ENCODE measurements at regions not wholly inside any gene's neighbourhood (a gene's known extent, or its start where the extent isn't known, plus 50 kb on each side); places are given as distances from the start of the nearest gene placed in this dataset.

DNA sequence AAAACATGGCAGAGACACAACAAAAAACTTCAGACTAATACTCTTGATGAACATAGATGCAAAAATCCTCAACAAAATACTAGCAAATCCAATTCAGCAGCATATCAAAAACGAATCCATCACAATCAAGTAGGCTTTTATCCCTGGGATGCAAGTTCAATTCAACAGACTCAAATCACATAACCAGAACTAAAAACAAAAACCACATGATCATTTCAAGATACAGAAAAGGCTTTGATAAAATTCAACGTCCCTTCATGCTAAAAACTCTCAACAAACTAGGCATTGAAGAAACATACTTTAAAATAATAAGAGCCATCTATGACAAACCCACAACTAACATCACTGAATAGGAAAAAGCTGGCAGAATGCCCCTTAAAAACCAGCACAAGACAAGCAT lies 93.6 kb downstream of the TUSC1 start:
- no peak overlapping the region for H2BK15ac ChIP-seq (ENCODE audit: low read length)
- H3K9ac ChIP-seq (ENCODE audit: low read depth, low read length, poor library complexity), result no peak overlapping the region

GRCh38 chr9:25573281-25573680 lies 105.0 kb downstream of the TUSC1 start:
- Histone ChIP-seq H4K8ac (ENCODE audit: low read depth, low read length) (no peak overlapping the region), H2BK15ac (ENCODE audit: low read length) (no peak overlapping the region), H3K14ac (ENCODE audit: low read length) (no peak overlapping the region), H2AK5ac (ENCODE audit: low read depth, low read length) (no peak overlapping the region), H3K4me3 (ENCODE audit: low read length in 2 of 2) (no peak overlapping the region), H3K4me2 (ENCODE audit: insufficient read depth, low read length, poor library complexity, severe bottlenecking) (no peak overlapping the region), H3K18ac (ENCODE audit: low read length) (no peak overlapping the region), H2BK120ac (ENCODE audit: low read depth, low read length) (no peak overlapping the region), H3K23ac (ENCODE audit: low read depth, low read length, poor library complexity) (no peak overlapping the region), H3K4ac (ENCODE audit: low read length) (no peak overlapping the region), H3K9ac (ENCODE audit: low read depth, low read length, poor library complexity) (no peak overlapping the region), H3K27ac (replicated peaks; ENCODE audit: low read length) (no peak overlapping the region), H3K4me1 (ENCODE audit: control insufficient read depth in 2 of 2, insufficient read depth in 1 of 2, low read depth in 1 of 2, low read length in 2 of 2) (peaks cover 0 to 2% of the 10 kb centered on the region in 2 donors), H2AFZ (ENCODE audit: low read length) (no peak overlapping the region), H4K91ac (ENCODE audit: low read depth, low read length, poor library complexity) (no peak overlapping the region), H2BK12ac (ENCODE audit: low read length) (no peak overlapping the region), H3K27me3 (ENCODE audit: control insufficient read depth in 3 of 3, insufficient read depth in 3 of 3, low read depth in 1 of 3, low read length in 3 of 3) (no peaks in the 10 kb centered on the region), H3K36me3 (replicated peaks in 1 of 2; ENCODE audit: control insufficient read depth in 2 of 2, insufficient read depth in 2 of 2, low read length in 2 of 2) (peaks cover 0 to 2% of the 10 kb centered on the region in 2 donors), H3K79me1 (ENCODE audit: low read depth, low read length) (no peaks in the 10 kb centered on the region), H2BK5ac (ENCODE audit: low read length) (no peak overlapping the region), H3K9me3 (replicated peaks in 1 of 2; ENCODE audit: control insufficient read depth in 2 of 2, insufficient read depth in 1 of 2, low read depth in 1 of 2, low read length in 2 of 2) (no peaks in the 10 kb centered on the region)
- WGBS, 2 donors (ENCODE audit: extremely low coverage in 2 of 2, insufficient read length in 2 of 2, insufficient replicate concordance in 1 of 2), result 100% methylated on average over 1 of the region's 5 CpGs; no CpG with 5 or more reads in 1 of the 2 donors
- no peak for DNase-seq (ENCODE audit: low spot score)

More for the DNA sequence above, 93.6 kb downstream of the TUSC1 start:
- H3K9me3 ChIP-seq (replicated peaks in 1 of 2; ENCODE audit: control insufficient read depth in 2 of 2, insufficient read depth in 1 of 2, low read depth in 1 of 2, low read length in 2 of 2), result no peaks in the 10 kb centered on the region
- no peak overlapping the region for H3K4me2 ChIP-seq (ENCODE audit: insufficient read depth, low read length, poor library complexity, severe bottlenecking)
- H3K27me3 ChIP-seq (ENCODE audit: control insufficient read depth in 3 of 3, insufficient read depth in 3 of 3, low read depth in 1 of 3, low read length in 3 of 3), result no peaks in the 10 kb centered on the region
- H3K18ac ChIP-seq (ENCODE audit: low read length), result no peak overlapping the region
- no peak for DNase-seq (ENCODE audit: low spot score)
- no peaks in the 10 kb centered on the region for H3K36me3 ChIP-seq (replicated peaks in 1 of 2; ENCODE audit: control insufficient read depth in 2 of 2, insufficient read depth in 2 of 2, low read length in 2 of 2)
- H3K79me1 ChIP-seq (ENCODE audit: low read depth, low read length), result no peaks in the 10 kb centered on the region
- H2AFZ ChIP-seq (ENCODE audit: low read length), result no peak overlapping the region
- no peak overlapping the region for H4K91ac ChIP-seq (ENCODE audit: low read depth, low read length, poor library complexity)
- no peak overlapping the region for H3K27ac ChIP-seq (replicated peaks; ENCODE audit: low read length)
- no peak overlapping the region for H3K14ac ChIP-seq (ENCODE audit: low read length)
- H2BK120ac ChIP-seq (ENCODE audit: low read depth, low read length), result no peak overlapping the region
- H3K4me1 ChIP-seq (ENCODE audit: control insufficient read depth in 2 of 2, insufficient read depth in 1 of 2, low read depth in 1 of 2, low read length in 2 of 2), result no peaks in the 10 kb centered on the region
- no peak overlapping the region for H3K4me3 ChIP-seq (ENCODE audit: low read length in 2 of 2)
- no peak overlapping the region for H2BK12ac ChIP-seq (ENCODE audit: low read length)
- WGBS, 2 donors (ENCODE audit: extremely low coverage in 2 of 2, insufficient read length in 2 of 2, insufficient replicate concordance in 1 of 2), result no CpG with 5 or more reads among the region's 2 CpGs
- H3K23ac ChIP-seq (ENCODE audit: low read depth, low read length, poor library complexity), result no peak overlapping the region
- H2BK5ac ChIP-seq (ENCODE audit: low read length), result no peak overlapping the region
- H2AK5ac ChIP-seq (ENCODE audit: low read depth, low read length), result no peak overlapping the region
- H4K8ac ChIP-seq (ENCODE audit: low read depth, low read length), result no peak overlapping the region
- H3K4ac ChIP-seq (ENCODE audit: low read length), result no peak overlapping the region

DNA sequence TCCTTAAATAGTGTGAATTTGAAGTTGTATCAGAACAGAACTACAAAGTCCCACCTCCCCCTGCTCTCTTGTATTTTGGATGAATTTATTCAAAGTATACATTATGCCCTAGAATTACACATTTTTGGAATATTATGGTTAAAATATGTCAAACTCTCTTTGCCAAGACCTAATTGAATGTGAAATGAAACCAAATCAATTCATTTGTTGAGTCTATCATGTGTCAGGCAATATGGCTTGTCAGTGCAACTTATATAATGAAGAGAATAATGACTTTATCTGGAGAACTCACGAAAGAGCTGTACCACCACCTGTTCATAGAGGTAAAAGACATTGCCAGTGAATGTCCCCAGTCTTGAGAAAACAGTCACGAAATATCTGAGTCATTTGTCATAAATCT lies 106.8 kb downstream of the TUSC1 start:
- Histone ChIP-seq H4K91ac (ENCODE audit: low read depth, low read length, poor library complexity) (no peak overlapping the region), H3K79me1 (ENCODE audit: low read depth, low read length) (no peaks in the 10 kb centered on the region), H2BK15ac (ENCODE audit: low read length) (no peak overlapping the region), H3K18ac (ENCODE audit: low read length) (no peak overlapping the region), H3K9me3 (replicated peaks in 1 of 2; ENCODE audit: control insufficient read depth in 2 of 2, insufficient read depth in 1 of 2, low read depth in 1 of 2, low read length in 2 of 2) (no peaks in the 10 kb centered on the region), H3K4me3 (ENCODE audit: low read length in 2 of 2) (no peak overlapping the region), H2AFZ (ENCODE audit: low read length) (no peak overlapping the region), H3K4me1 (ENCODE audit: control insufficient read depth in 2 of 2, insufficient read depth in 1 of 2, low read depth in 1 of 2, low read length in 2 of 2) (peaks cover 0 to 2% of the 10 kb centered on the region in 2 donors), H3K27ac (replicated peaks; ENCODE audit: low read length) (no peak overlapping the region), H2BK5ac (ENCODE audit: low read length) (no peak overlapping the region), H2AK5ac (ENCODE audit: low read depth, low read length) (no peak overlapping the region), H3K14ac (ENCODE audit: low read length) (no peak overlapping the region), H2BK12ac (ENCODE audit: low read length) (no peak overlapping the region), H3K4me2 (ENCODE audit: insufficient read depth, low read length, poor library complexity, severe bottlenecking) (no peak overlapping the region), H3K9ac (ENCODE audit: low read depth, low read length, poor library complexity) (no peak overlapping the region), H3K27me3 (ENCODE audit: control insufficient read depth in 3 of 3, insufficient read depth in 3 of 3, low read depth in 1 of 3, low read length in 3 of 3) (no peaks in the 10 kb centered on the region), H3K36me3 (replicated peaks in 1 of 2; ENCODE audit: control insufficient read depth in 2 of 2, insufficient read depth in 2 of 2, low read length in 2 of 2) (no peaks in the 10 kb centered on the region), H3K4ac (ENCODE audit: low read length) (no peak overlapping the region), H2BK120ac (ENCODE audit: low read depth, low read length) (no peak overlapping the region), H3K23ac (ENCODE audit: low read depth, low read length, poor library complexity) (no peak overlapping the region), H4K8ac (ENCODE audit: low read depth, low read length) (no peak overlapping the region)
- no peak for DNase-seq (ENCODE audit: low spot score)
- no CpG with 5 or more reads among the region's 2 CpGs for WGBS, 2 donors (ENCODE audit: extremely low coverage in 2 of 2, insufficient read length in 2 of 2, insufficient replicate concordance in 1 of 2)

DNA sequence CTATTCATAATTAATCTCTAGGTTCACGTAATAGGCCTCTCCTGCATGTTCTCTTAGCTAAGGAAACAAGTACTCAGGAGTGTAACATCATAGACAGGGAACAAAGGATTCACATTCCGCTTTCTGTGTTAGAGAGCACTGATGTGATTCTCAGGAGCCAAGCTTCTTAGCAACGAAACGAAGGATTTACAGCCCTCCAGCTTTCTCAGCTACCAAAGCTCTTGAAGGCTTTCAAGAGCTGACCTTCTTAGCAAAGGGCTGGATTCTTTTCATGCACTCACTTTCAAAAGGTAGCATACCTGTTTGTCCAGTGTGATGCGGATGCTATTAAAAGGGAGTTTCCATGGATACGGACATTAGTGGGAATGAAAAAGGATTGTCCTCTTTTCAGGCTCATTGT lies 107.4 kb downstream of the TUSC1 start:
- H3K23ac ChIP-seq (ENCODE audit: low read depth, low read length, poor library complexity), result no peak overlapping the region
- H3K4me1 ChIP-seq (ENCODE audit: control insufficient read depth in 2 of 2, insufficient read depth in 1 of 2, low read depth in 1 of 2, low read length in 2 of 2), result peaks cover 0 to 2% of the 10 kb centered on the region in 2 donors
- DNase-seq (ENCODE audit: low spot score), result peak; percentile 29
- H3K14ac ChIP-seq (ENCODE audit: low read length), result no peak overlapping the region
- H4K8ac ChIP-seq (ENCODE audit: low read depth, low read length), result no peak overlapping the region
- H4K91ac ChIP-seq (ENCODE audit: low read depth, low read length, poor library complexity), result no peak overlapping the region
- H2BK12ac ChIP-seq (ENCODE audit: low read length), result no peak overlapping the region
- H2BK120ac ChIP-seq (ENCODE audit: low read depth, low read length), result no peak overlapping the region
- no peak overlapping the region for H3K27ac ChIP-seq (replicated peaks; ENCODE audit: low read length)
- H3K9me3 ChIP-seq (replicated peaks in 1 of 2; ENCODE audit: control insufficient read depth in 2 of 2, insufficient read depth in 1 of 2, low read depth in 1 of 2, low read length in 2 of 2), result no peaks in the 10 kb centered on the region
- no peak overlapping the region for H2AFZ ChIP-seq (ENCODE audit: low read length)
- no peaks in the 10 kb centered on the region for H3K27me3 ChIP-seq (ENCODE audit: control insufficient read depth in 3 of 3, insufficient read depth in 3 of 3, low read depth in 1 of 3, low read length in 3 of 3)
- H3K18ac ChIP-seq (ENCODE audit: low read length), result no peak overlapping the region
- no peak overlapping the region for H3K9ac ChIP-seq (ENCODE audit: low read depth, low read length, poor library complexity)
- no peak overlapping the region for H3K4me2 ChIP-seq (ENCODE audit: insufficient read depth, low read length, poor library complexity, severe bottlenecking)
- H3K79me1 ChIP-seq (ENCODE audit: low read depth, low read length), result no peaks in the 10 kb centered on the region
- H3K4ac ChIP-seq (ENCODE audit: low read length), result no peak overlapping the region
- no peak overlapping the region for H2BK15ac ChIP-seq (ENCODE audit: low read length)
- no peak overlapping the region for H2AK5ac ChIP-seq (ENCODE audit: low read depth, low read length)
- H3K36me3 ChIP-seq (replicated peaks in 1 of 2; ENCODE audit: control insufficient read depth in 2 of 2, insufficient read depth in 2 of 2, low read length in 2 of 2), result no peaks in the 10 kb centered on the region
- H3K4me3 ChIP-seq (ENCODE audit: low read length in 2 of 2), result no peak overlapping the region
- no peak overlapping the region for H2BK5ac ChIP-seq (ENCODE audit: low read length)
- WGBS, 2 donors (ENCODE audit: extremely low coverage in 2 of 2, insufficient read length in 2 of 2, insufficient replicate concordance in 1 of 2), result no CpG with 5 or more reads among the region's 6 CpGs
